Psoas muscle (tissue), 7 donors: ENCODE measurements at regions not wholly inside any gene's neighbourhood (a gene's known extent, or its start where the extent isn't known, plus 50 kb on each side); places are given as distances from the start of the nearest gene placed in this dataset.

ENCODE experiments used
- ATAC-seq, 4 donors: fragments of 200-7000 bp; cut with Tn5 transposase; one replicate each; pipeline ENCODE4 v1.9.1; 2020; ENCODE audit warnings: moderate library complexity in 3 of 4, mild to moderate bottlenecking in 2 of 4
- DNase-seq, 2 donors: peaks; one replicate each; pipeline ENCODE4 v3.0.0-alpha.2; 2020
- H3K27ac ChIP-seq: fragments of 200-600 bp; one replicate; pipeline ENCODE4 v1.8.0; 2022
- H3K27me3 ChIP-seq, 3 donors: fragments of 200-600 bp in 1 of 3; one replicate each; pipeline versions ENCODE4 v1.6.1 to v1.8.0; 2013 to 2022; ENCODE audit warnings: low read length in 2 of 3, mild to moderate bottlenecking in 2 of 3, moderate library complexity in 1 of 3; ENCODE audit not compliant: insufficient read depth in 3 of 3
- H3K36me3 ChIP-seq, 2 donors: fragments of 200-600 bp in 1 of 2; one replicate each; pipeline versions ENCODE4 v1.6.1 to v1.8.0; 2013 to 2022; ENCODE audit warnings: low read depth in 1 of 2, mild to moderate bottlenecking in 1 of 2, moderate library complexity in 1 of 2; ENCODE audit not compliant: insufficient read depth in 1 of 2
- H3K4me1 ChIP-seq: fragments of 200-600 bp; one replicate; pipeline ENCODE4 v1.8.0; 2022
- H3K4me3 ChIP-seq: fragments of 200-600 bp; one replicate; pipeline ENCODE4 v1.8.0; 2022; ENCODE audit warnings: mild to moderate bottlenecking
- H3K9me3 ChIP-seq: fragments of 200-600 bp; one replicate; pipeline ENCODE4 v1.8.0; 2022
- CTCF ChIP-seq: fragments of 200-600 bp; IDR thresholded peaks from one replicate; pipeline ENCODE4 v1.8.0; 2022; ENCODE audit warnings: antibody characterized with exemption
- WGBS, 3 donors: extraction: QIAGEN DNeasy Blood & Tissue Kit; methylation state at CpG; one replicate each; pipeline versions ENCODE4 v1.1.6 to v1.1.7; 2013; 5-methylcytosine and 5-hydroxymethylcytosine counted together
- intact Hi-C, 2 donors: fragments of 100-400 bp; cut with DNase I; formaldehyde crosslinking; loops; one replicate each; pipeline versions ENCODE4 v1.11.0 to v1.14.2; 2022
- donor health status: healthy with polysubstance abuse.
- donor health status: DM: no; HTN: no; CAD: no; lungs with moderate emphysema.
- donor health status: Bipolar disorder and iron deficiency.
- donor health status: healthy.
- donor health status: DM: yes; HTN: yes; CAD: no.
- donor health status: DM: no; HTN: no; CAD: no.
- donor health status: DM: yes; HTN: yes; CAD: no.

- Histone ChIP-seq H3K27ac (no peak overlapping the region), H3K4me3 (no peak overlapping the region), H3K4me1 (no peaks in the 10 kb centered on the region), H3K27me3 (no peaks in the 10 kb centered on the region), H3K9me3 (no peaks in the 10 kb centered on the region), H3K36me3 (no peaks in the 10 kb centered on the region)
- intact Hi-C loops = no loop called here
- ATAC-seq = no peak
- no peak for DNase-seq
- 39 to 41% (median 41%) methylated on average over 5 of the region's 5 CpGs for WGBS, 3 donors
- TF ChIP-seq CTCF = no peak
Measured at GRCh38 chr3:137471558-137472204, 292.4 kb upstream of the SOX14 start.

- H3K27me3 ChIP-seq = no peaks in the 10 kb centered on the region
- H3K27ac ChIP-seq = no peak overlapping the region
- no peak for DNase-seq
- intact Hi-C loops = no loop called here
- no peak for ATAC-seq
- H3K4me3 ChIP-seq = no peak overlapping the region
- no peaks in the 10 kb centered on the region for H3K36me3 ChIP-seq
- no peak for TF ChIP-seq CTCF
- no peaks in the 10 kb centered on the region for H3K4me1 ChIP-seq
- peaks cover 8% of the 10 kb centered on the region for H3K9me3 ChIP-seq
- WGBS, 3 donors = 59 to 69% (median 62%) methylated on average over 6 of the region's 6 CpGs
Measured at GRCh38 chr3:137477614-137478013, 286.5 kb upstream of the SOX14 start.

- ATAC-seq (no peak), DNase-seq (no peak)
- 19 to 29% (median 23%) methylated on average over 29 of the region's 29 CpGs for WGBS, 3 donors
- Histone ChIP-seq H3K36me3 (no peaks in the 10 kb centered on the region), H3K27ac (no peak overlapping the region), H3K4me3 (no peak overlapping the region), H3K9me3 (no peaks in the 10 kb centered on the region), H3K27me3 (peaks cover 0 to 5% (median 0%) of the 10 kb centered on the region in 3 donors), H3K4me1 (no peaks in the 10 kb centered on the region)
- intact Hi-C loops = no loop called here
- TF ChIP-seq CTCF = no peak
Measured at GRCh38 chr3:137509354-137510045, 254.6 kb upstream of the SOX14 start.

GRCh38 chr3:137511655-137512054 lies 252.5 kb upstream of the SOX14 start:
- H3K4me1 ChIP-seq = no peaks in the 10 kb centered on the region
- no peak overlapping the region for H3K4me3 ChIP-seq
- no peak for DNase-seq
- H3K27me3 ChIP-seq = peaks cover 0 to 5% (median 0%) of the 10 kb centered on the region in 3 donors
- ATAC-seq = no peak
- no peaks in the 10 kb centered on the region for H3K36me3 ChIP-seq
- intact Hi-C loops = no loop called here
- no peaks in the 10 kb centered on the region for H3K9me3 ChIP-seq
- no peak for TF ChIP-seq CTCF
- no peak overlapping the region for H3K27ac ChIP-seq
- WGBS, 3 donors = 56 to 77% (median 67%) methylated on average over 1 of the region's 1 CpG
